GM10248 (cell line): ENCODE measurements at regions not wholly inside any gene's neighbourhood (a gene's known extent, or its start where the extent isn't known, plus 50 kb on each side); places are given as distances from the start of the nearest gene placed in this dataset.

Experiments
- CTCF ChIA-PET: fragments of 300-600 bp; sonication (Branson Sonifier 250); formaldehyde crosslinking; extraction: SDS; loops from one replicate; lab custom pipeline; 2021; ENCODE audit warnings: antibody characterized with exemption; lab: Yijun Ruan, JAX
- POLR2A ChIA-PET: fragments of 350-650 bp; sonication (Branson Sonifier 250); formaldehyde crosslinking; extraction: SDS; loops from one replicate; lab custom pipeline; 2020; ENCODE audit warnings: antibody characterized with exemption; lab: Yijun Ruan, JAX
- DNase-seq: peaks from one replicate; pipeline ENCODE4 v3.0.0; 2012; ENCODE audit errors: extremely low spot score
- CTCF ChIP-seq: IDR thresholded peaks from 2 replicates; pipeline ENCODE4 v1.5.1; 2012; ENCODE audit warnings: mild to moderate bottlenecking, low read depth; ENCODE audit errors: extremely low read depth, missing control alignments, control extremely low read depth

DNA sequence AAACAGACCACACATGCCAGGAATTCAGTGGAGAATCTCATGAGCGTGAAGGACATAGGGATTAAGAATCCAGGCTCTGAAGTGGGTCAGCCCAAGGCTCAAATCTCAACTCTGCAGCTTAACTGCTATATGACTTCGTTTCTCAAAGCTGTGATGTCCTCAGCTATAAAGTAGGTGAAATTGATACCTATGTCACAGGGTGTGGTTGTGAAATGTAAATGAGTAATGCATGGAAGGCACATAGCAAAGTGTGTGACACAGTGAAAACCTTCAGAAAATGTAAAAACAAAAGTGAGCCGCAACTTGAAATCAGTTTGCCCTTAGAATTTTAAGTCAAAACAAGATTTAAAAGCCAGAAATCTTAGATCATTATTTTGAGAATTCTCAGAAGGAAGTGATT lies 145.7 kb upstream of the PRMT6 start:
- no peak for DNase-seq
- POLR2A ChIA-PET, result no interaction called here
- no peak for TF ChIP-seq CTCF
- CTCF ChIA-PET, result interaction anchor here (1.6 kb wide), 1 partner anchor 18 kb away, joined by 4 read pairs; no protein-coding TSS in a partner anchor

DNA sequence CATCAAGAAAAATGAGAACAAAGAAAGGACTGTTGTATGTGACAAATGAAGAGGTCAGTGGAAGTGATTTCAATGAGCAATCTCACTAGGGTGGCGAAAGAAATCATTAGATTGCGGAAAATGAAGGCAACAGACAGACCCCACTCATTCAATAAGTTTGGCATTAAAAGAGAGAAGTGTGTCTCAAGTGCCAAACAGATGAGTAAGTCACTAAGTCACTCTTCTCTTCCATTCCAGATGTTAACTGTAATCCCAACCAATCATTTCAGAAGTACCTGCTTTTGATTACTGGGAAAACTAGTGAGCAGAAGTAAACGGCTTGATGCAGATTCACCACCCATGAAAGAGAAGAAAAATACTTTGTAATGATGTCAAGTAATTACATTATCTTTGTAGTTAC lies 144.3 kb upstream of the PRMT6 start:
- CTCF ChIA-PET, result no interaction called here
- TF ChIP-seq CTCF, result no peak
- DNase-seq, result no peak
- POLR2A ChIA-PET, result no interaction called here

DNA sequence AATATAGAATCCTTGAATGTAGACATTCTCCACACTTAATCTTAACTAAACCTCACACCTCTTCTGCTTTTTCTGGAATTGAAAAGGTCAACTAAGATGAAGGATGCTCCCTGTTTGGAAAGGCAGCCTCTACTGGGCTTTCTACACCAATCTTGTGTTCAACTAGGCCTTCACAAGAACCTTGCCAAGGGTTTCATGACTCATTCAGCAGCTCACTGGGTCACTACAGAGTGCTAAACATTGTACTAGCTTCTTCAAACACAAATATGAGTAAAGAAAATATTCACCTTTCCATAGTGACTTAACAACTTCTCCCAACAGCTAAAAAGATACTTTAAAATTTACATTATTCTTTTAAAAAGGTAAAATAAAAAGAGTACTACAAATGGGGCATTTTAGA lies 135.3 kb upstream of the PRMT6 start:
- DNase-seq, result no peak
- ChIA-PET CTCF (interaction anchor here (1.3 kb wide), 1 partner anchor 199 kb away, joined by 3 read pairs; no protein-coding TSS in a partner anchor), POLR2A (no interaction called here)
- TF ChIP-seq CTCF, result no peak

DNA sequence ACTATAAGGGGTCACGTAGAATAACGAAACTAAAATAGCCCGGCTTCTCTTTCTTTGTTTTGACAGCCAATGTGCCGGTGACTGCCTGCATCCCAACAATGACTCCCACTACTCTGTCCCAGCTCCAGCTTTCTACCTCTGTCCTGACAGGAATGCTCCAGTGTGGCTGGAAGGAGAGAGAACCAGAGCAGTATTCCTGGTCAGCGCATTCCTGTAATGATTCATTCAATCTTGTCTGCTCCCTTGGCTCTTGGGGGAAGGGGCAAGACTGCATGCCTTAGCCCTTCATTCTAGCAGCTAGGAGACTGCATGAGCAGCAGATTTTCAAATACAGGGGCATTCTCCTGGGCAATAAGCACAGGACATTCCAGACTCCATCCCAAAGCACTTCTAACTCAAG lies 132.1 kb upstream of the PRMT6 start:
- DNase-seq, result no peak
- ChIA-PET CTCF (interaction anchor here (1.3 kb wide), 1 partner anchor 11 kb away, joined by 4 read pairs; no protein-coding TSS in a partner anchor), POLR2A (no interaction called here)
- no peak for TF ChIP-seq CTCF

- TF ChIP-seq CTCF, result no peak
- no peak for DNase-seq
- ChIA-PET POLR2A (no interaction called here), CTCF (no interaction called here)
Observed at GRCh38 chr1:106925750-106926149, 130.7 kb upstream of the PRMT6 start.

GRCh38 chr1:106926803-106927582 lies 129.5 kb upstream of the PRMT6 start:
- ChIA-PET CTCF (no interaction called here), POLR2A (no interaction called here)
- no peak for TF ChIP-seq CTCF
- no peak for DNase-seq
